PC-3 (cell line): ENCODE measurements at regions not wholly inside any gene's neighbourhood (a gene's known extent, or its start where the extent isn't known, plus 50 kb on each side); places are given as distances from the start of the nearest gene placed in this dataset.

Experiments used
- ATAC-seq: fragments of 200-7000 bp; cut with Tn5 transposase; 2 replicates; pipeline ENCODE4 v1.9.1; 2020; ENCODE audit warnings: mild to moderate bottlenecking, moderate library complexity
- BruUV-seq: library from RNA; stranded (reverse); fragments of 400-500 nt; replicated peaks from 2 replicates; lab custom pipeline; 2021; lab: Mats Ljungman, UMichigan
- CTCF ChIA-PET: fragments of 300-600 bp; sonication (Branson Sonifier 250); formaldehyde crosslinking; loops from one replicate; lab custom pipeline; 2022; ENCODE audit warnings: antibody characterized with exemption; lab: Charles Lee
- POLR2A ChIA-PET: fragments of 300-600 bp; sonication (Branson Sonifier 250); formaldehyde crosslinking; loops from one replicate; lab custom pipeline; 2022; ENCODE audit warnings: antibody characterized with exemption; ENCODE audit not compliant: unreplicated experiment; lab: Charles Lee
- DNase-seq: peaks from one replicate; pipeline ENCODE4 v3.0.0-alpha.2; 2015
- H2AFZ ChIP-seq: fragments of 300-600 bp; sonication (generic); 2 replicates; pipeline ENCODE4 v1.6.0; 2016; ENCODE audit warnings: antibody characterized with exemption, low read length
- H3F3A ChIP-seq: fragments of 300-600 bp; sonication (generic); one replicate; pipeline ENCODE4 v1.6.0; 2017; ENCODE audit warnings: antibody characterized with exemption, low read length, control low read depth, mild to moderate bottlenecking; ENCODE audit not compliant: unreplicated experiment
- H3K27ac ChIP-seq: fragments of 300-600 bp; sonication (generic); 2 replicates; pipeline ENCODE4 v1.5.1; 2016; ENCODE audit warnings: mild to moderate bottlenecking, low read length
- H3K27me3 ChIP-seq: fragments of 300-600 bp; sonication (generic); 2 replicates; pipeline ENCODE4 v1.6.1; 2016; ENCODE audit warnings: low read length, mixed read lengths
- H3K36me3 ChIP-seq: fragments of 300-600 bp; sonication (generic); 2 replicates; pipeline ENCODE4 v1.6.1; 2016; ENCODE audit warnings: low read depth, mixed run types, low read length, mixed read lengths
- H3K4me1 ChIP-seq: fragments of 300-600 bp; sonication (generic); 2 replicates; pipeline ENCODE4 v1.5.1; 2016; ENCODE audit warnings: low read length; ENCODE audit not compliant: insufficient read depth
- H3K4me2 ChIP-seq: fragments of 300-600 bp; sonication (generic); 2 replicates; pipeline ENCODE4 v1.6.0; 2016; ENCODE audit warnings: low read length
- H3K4me3 ChIP-seq: fragments of 300-600 bp; sonication (generic); 2 replicates; pipeline ENCODE4 v1.5.1; 2016; ENCODE audit warnings: mild to moderate bottlenecking, low read length, mixed read lengths
- H3K79me2 ChIP-seq: fragments of 300-600 bp; sonication (generic); 2 replicates; pipeline ENCODE4 v1.6.1; 2017; ENCODE audit warnings: low read length, mixed read lengths
- H3K9ac ChIP-seq: fragments of 300-600 bp; sonication (generic); 2 replicates; pipeline ENCODE4 v1.6.0; 2016; ENCODE audit warnings: mild to moderate bottlenecking, low read length
- H3K9me2 ChIP-seq: fragments of 300-600 bp; sonication (generic); replicated peaks from 2 replicates; pipeline ENCODE4 v1.6.1; 2016; ENCODE audit warnings: mixed run types, low read length, mixed read lengths
- H3K9me3 ChIP-seq: fragments of 300-600 bp; sonication (generic); 2 replicates; pipeline ENCODE4 v1.6.1; 2016; ENCODE audit warnings: low read length, mixed read lengths
- H4K20me1 ChIP-seq: fragments of 300-600 bp; sonication (generic); 2 replicates; pipeline ENCODE4 v1.6.1; 2016; ENCODE audit warnings: low read length, mixed read lengths
- CTCF ChIP-seq: fragments of 300-600 bp; sonication (generic); conservative IDR thresholded peaks from 2 replicates; pipeline ENCODE4 v1.5.1; 2017; ENCODE audit warnings: antibody characterized with exemption, low read depth, mild to moderate bottlenecking, low read length
- EZH2 ChIP-seq: fragments of 300-600 bp; sonication (generic); IDR thresholded peaks from one replicate; pipeline ENCODE4 v1.6.1; 2017; ENCODE audit warnings: antibody characterized with exemption, mild to moderate bottlenecking, low read length; ENCODE audit not compliant: unreplicated experiment
- EZH2phosphoT487 ChIP-seq: fragments of 300-600 bp; sonication (generic); IDR thresholded peaks from 2 replicates; pipeline ENCODE4 v1.6.1; 2018; ENCODE audit warnings: mild to moderate bottlenecking, antibody characterized with exemption, low read length, borderline replicate concordance
- intact Hi-C: fragments of 100-400 bp; cut with micrococcal nuclease; formaldehyde crosslinking; loops from 2 replicates; pipeline ENCODE4 v1.9.0; 2023

GRCh38 chr6:139528471-139528870 is 154.0 kb upstream of the CITED2 start:
- no peaks in the 10 kb centered on the region for H3F3A ChIP-seq
- no peak overlapping the region for H2AFZ ChIP-seq
- CTCF ChIA-PET, result no interaction called here
- no peak overlapping the region for H3K9ac ChIP-seq
- intact Hi-C loops, result no loop called here
- H3K4me2 ChIP-seq, result no peak overlapping the region
- H3K9me2 ChIP-seq, result no peaks in the 10 kb centered on the region
- no peaks in the 10 kb centered on the region for H3K27me3 ChIP-seq
- H3K4me1 ChIP-seq, result no peaks in the 10 kb centered on the region
- DNase-seq, result no peak
- H4K20me1 ChIP-seq, result no peaks in the 10 kb centered on the region
- H3K4me3 ChIP-seq, result no peak overlapping the region
- no peaks in the 10 kb centered on the region for H3K9me3 ChIP-seq
- POLR2A ChIA-PET, result no interaction called here
- no TSS peak for BruUV-seq
- H3K27ac ChIP-seq, result no peak overlapping the region
- TF ChIP-seq CTCF, result no peak
- no peak for TF ChIP-seq EZH2phosphoT487
- no peak for TF ChIP-seq EZH2
- H3K36me3 ChIP-seq, result no peaks in the 10 kb centered on the region
- no peaks in the 10 kb centered on the region for H3K79me2 ChIP-seq
- ATAC-seq, result no peak

- H3K27ac ChIP-seq, result no peak overlapping the region
- no peak for TF ChIP-seq EZH2
- no peak for TF ChIP-seq CTCF
- no peak for TF ChIP-seq EZH2phosphoT487
- DNase-seq (no peak), ATAC-seq (no peak)
- CTCF ChIA-PET, result no interaction called here
- no peaks in the 10 kb centered on the region for H3K36me3 ChIP-seq
- H3K4me3 ChIP-seq, result no peak overlapping the region
- no peaks in the 10 kb centered on the region for H4K20me1 ChIP-seq
- POLR2A ChIA-PET, result no interaction called here
- no peaks in the 10 kb centered on the region for H3F3A ChIP-seq
- no peak overlapping the region for H3K9ac ChIP-seq
- H3K4me1 ChIP-seq, result peaks cover 13% of the 10 kb centered on the region
- H3K9me2 ChIP-seq, result no peaks in the 10 kb centered on the region
- no peaks in the 10 kb centered on the region for H3K9me3 ChIP-seq
- no peak overlapping the region for H3K4me2 ChIP-seq
- intact Hi-C loops, result no loop called here
- H2AFZ ChIP-seq, result no peak overlapping the region
- BruUV-seq, result no TSS peak
- no peaks in the 10 kb centered on the region for H3K27me3 ChIP-seq
- no peaks in the 10 kb centered on the region for H3K79me2 ChIP-seq
Measured at GRCh38 chr6:139525415-139525814, 151.0 kb upstream of the CITED2 start.

- Histone ChIP-seq H3K27me3 (no peaks in the 10 kb centered on the region), H3K9me3 (no peaks in the 10 kb centered on the region), H2AFZ (no peak overlapping the region), H3K4me1 (peaks cover 13% of the 10 kb centered on the region), H3K4me2 (no peak overlapping the region), H3K27ac (no peak overlapping the region), H3F3A (no peaks in the 10 kb centered on the region), H3K4me3 (no peak overlapping the region), H3K79me2 (no peaks in the 10 kb centered on the region), H3K9ac (no peak overlapping the region), H4K20me1 (no peaks in the 10 kb centered on the region), H3K36me3 (no peaks in the 10 kb centered on the region), H3K9me2 (no peaks in the 10 kb centered on the region)
- DNase-seq (no peak), ATAC-seq (no peak)
- BruUV-seq, result no TSS peak
- POLR2A ChIA-PET, result no interaction called here
- TF ChIP-seq EZH2 (no peak), CTCF (no peak), EZH2phosphoT487 (no peak)
- intact Hi-C loops, result no loop called here
- CTCF ChIA-PET, result no interaction called here
Measured at GRCh38 chr6:139523986-139524385, 149.5 kb upstream of the CITED2 start.
